HG03159 (cell line): ENCODE measurements at regions not wholly inside any gene's neighbourhood (a gene's known extent, or its start where the extent isn't known, plus 50 kb on each side); places are given as distances from the start of the nearest gene placed in this dataset.
"Not testable (repeated sequence)": the region's sequence is repeated elsewhere in the genome, so short reads cannot be mapped to it uniquely, and the experiment has no call there.

ENCODE experiments used
- ATAC-seq: cut with Tn5 transposase; IDR thresholded peaks from one replicate; pipeline ENCODE4 v1.9.1; 2021; ENCODE audit warnings: mild to moderate bottlenecking, moderate library complexity; ENCODE audit not compliant: unreplicated experiment

DNA sequence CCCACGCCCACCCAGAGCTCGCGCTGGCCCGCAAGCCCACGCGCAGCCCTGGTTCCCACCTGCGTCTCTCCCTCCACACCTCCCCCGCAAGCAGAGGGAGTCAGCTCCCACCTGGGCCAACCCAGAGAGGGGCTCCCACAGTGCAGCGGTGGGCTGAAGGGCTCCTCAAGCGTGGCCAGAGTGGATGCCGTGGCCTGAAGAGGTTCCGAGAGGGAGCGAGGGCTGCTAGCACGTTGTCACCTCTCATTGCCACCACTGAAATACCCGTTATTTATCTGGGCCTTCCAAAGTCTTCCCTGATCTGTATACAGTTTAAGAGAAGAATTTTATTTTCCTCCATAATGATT is 88.3 kb upstream of the MYLIP start:
- ATAC-seq: no peak

DNA sequence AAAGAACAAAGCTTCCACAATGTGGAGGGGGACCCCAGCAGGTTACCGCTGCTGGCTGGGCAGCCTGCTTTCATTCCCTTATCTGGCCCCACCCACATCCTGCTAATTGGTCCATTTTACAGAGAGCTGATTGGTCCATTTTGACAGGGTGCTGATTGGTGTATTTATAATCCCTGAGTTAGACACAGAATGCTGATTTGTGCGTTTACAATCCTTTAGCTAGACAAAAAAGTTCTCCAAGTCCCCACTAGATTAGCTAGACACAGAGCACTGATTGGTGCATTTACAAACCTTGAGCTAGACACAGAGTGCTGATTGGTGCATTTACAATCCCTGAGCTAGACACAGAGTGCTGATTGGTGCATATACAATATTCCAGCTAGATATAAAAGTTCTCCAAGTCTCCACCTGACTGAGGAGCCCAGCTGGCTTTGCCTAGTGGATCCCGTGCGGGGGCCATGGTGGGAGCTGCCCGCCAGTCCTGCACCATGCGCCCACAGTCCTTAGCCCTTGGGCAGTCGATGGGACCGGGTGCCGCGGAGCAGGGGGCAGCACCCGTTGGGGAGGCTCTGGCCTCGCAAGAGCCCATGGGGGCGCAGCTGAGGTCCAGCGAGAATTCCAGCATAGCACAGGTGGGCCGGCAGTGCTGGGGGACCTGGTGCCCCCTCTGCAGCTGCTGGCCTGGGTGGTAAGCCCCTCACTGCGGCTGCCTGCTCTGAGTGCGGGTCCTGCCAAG is 88.8 kb upstream of the MYLIP start:
- ATAC-seq: not testable (repeated sequence)

DNA sequence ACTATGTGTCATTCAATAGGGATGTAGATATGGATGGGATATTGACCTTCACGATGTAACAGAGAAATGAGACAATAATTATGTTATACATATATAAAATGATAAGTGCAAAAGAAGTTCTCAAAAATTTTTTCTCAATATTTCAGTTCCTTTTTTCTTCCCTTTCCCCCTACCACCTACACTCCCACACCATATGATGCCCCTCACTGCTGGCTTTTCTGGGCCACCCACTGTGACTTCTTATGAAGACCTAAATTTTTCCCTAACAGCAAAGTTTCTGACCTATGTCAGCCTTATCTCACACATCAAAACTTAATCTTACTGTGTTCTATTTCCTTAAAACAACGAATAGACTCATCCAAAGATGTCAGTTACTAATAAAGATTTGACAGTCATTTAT is 89.9 kb upstream of the MYLIP start:
- no peak for ATAC-seq

DNA sequence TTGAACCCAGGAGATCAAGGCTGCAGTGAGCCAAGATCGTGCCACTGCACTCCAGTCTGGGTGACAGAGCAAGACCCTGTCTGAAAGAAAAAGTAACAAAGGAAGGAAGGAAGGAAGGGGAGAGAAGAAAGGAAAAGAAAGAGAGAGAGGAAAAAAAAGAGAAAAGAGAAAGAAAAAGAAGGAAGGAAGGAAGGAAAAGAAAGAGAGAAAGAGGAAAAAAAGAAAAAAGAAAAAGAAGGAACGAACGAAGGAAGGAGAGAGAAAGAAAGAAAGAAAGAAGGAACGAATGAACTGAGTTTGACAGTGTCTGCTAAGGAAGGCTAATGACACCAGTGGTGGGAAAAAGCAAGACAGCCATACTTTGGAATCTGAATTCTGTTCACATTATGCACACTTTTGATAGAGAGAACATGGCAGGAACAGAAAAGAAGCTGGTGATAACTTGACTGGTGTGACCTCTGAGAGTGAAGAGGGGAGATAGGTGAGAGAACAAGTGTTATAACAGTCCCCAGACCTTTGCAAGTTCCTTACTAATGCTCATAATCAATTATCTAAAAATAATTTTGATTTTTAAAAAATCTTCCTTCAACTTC is 93.3 kb upstream of the MYLIP start:
- no peak for ATAC-seq

DNA sequence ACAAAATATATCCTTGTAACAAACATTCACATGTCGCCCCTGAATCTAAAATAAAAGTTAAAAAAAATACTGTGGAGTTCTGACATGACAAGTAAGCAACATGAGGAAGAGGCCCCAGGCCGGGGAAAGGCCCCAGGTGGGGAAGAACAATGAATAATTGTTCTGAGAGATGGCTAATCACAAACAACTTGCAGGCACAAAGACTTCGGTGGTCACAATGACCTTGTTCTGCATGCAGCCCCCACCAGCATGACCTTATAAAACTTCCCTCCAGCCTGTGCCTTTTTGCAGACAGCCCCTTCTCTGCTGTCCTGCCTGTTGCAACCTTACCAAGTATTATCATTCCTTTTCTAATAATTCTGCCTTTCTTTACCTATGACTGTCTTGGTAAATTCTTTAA is 95.7 kb upstream of the MYLIP start:
- ATAC-seq: no peak

DNA sequence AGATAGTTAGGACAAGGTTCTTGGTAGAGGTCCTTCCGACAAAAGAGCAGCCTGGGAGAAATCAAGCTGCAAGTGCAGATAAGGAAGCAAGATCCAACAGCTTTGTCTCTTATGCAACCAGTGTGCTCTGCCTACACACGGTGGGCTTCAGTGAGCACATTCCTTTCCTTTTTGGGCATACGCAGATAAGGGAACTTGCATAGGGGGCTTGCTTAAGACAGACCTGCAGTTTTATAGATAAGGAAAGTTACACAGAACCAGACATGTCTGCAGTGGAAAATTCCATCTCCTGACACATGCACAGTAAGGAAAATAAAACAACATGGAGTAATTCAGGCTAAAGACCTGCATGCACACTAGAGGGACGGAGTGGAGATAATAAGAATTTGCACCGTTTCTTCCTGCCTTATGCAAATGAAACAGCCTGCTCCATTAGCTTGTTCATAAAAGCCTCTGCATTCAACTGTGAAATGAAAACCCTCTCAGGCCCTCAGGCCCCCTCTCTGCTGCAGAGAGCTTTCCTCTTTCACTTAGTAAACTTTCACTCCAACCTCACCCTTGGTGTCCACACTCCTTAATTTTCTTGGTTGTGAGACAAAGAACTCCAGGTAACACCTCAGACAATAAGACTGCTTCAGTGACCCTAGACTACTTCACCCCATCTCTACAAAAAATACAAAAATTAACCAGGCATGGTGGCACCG is 97.5 kb upstream of the MYLIP start:
- no peak for ATAC-seq

DNA sequence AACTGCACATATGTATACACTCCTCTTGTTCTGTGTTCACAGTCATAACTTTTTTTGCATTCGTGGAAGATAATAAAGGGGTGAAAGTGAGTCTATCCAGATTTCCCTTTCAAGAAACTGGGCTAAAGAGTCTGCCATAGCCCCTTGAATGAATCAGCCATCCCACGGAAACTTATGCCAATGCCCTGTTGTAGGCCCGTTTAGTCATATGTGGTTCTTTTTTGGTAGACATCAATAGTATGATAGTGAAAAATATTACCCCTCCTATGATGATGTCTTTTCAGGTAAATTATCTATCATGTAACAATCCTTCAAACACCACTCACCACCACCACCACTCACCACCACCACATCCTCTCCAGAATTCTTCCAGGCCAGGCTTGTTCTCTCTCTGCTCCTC is 99.9 kb upstream of the MYLIP start:
- no peak for ATAC-seq

DNA sequence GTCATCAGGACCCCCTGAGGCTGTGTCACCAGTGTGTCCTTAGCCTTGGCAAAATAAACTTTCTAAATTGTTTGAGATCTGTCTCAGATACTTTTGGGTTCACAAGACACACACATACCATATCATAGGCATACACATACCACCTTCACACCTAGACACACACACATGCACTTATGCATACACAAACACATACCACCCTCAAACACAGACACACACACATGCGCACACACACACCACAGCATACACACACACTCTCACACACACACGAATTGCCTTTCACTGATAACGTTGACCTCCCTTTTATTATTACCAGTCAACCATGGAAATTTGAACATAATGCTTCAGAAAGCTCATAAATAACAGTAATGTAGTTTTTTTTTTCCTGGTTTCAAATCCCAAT is 108.6 kb upstream of the MYLIP start:
- no peak for ATAC-seq

DNA sequence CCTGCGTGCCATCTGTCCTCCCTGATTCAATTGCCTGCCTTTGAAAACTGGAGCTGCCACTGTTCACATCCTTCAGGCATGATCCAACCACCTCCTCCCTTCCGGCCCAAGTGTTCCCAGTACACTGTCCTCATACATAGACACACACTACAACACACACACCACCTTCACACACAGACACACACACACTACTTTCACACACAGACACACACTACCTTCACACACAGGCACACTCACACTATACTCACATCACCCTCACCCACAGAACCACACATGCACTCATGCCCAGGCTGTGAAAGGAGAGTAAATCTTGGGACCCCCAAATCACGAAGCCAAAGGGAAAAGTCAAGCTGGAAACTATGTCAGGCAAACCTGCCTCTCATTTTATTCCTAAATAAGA is 109.4 kb upstream of the MYLIP start:
- ATAC-seq: no peak

DNA sequence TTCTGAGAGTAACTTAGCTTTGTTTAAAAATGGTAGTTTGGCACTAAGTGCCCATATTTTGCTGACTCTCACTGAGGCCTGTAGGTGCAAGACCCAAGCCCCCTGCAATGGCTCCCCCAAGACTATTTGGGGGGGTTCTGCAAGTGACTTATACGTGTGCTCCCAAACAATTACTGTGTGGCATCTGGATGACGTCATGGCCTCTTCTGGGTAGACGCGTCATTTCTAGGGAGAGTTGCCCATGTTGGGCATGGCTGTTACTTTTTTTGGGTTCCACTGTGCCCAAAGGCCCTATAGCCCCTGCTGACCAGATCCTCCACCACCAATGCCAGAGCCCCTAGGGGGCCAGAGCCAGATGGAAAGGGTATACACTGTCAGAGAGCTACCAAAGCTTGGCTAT is 110.3 kb upstream of the MYLIP start:
- ATAC-seq: no peak

DNA sequence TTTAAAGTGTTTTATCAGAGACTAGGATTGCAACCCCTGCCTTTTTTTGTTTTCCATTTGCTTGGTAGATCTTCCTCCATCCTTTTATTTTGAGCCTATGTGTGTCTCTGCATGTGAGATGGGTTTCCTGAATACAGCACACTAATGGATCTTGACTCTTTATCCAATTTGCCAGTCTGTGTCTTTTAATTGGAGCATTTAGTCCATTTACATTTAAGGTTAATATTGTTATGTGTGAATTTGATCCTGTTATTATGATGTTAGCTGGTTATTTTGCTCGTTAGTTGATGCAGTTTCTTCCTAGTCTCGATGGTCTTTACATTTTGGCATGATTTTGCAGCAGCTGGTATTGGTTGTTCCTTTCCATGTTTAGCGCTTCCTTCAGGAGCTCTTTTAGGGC is 114.6 kb upstream of the MYLIP start:
- ATAC-seq: not testable (repeated sequence)

DNA sequence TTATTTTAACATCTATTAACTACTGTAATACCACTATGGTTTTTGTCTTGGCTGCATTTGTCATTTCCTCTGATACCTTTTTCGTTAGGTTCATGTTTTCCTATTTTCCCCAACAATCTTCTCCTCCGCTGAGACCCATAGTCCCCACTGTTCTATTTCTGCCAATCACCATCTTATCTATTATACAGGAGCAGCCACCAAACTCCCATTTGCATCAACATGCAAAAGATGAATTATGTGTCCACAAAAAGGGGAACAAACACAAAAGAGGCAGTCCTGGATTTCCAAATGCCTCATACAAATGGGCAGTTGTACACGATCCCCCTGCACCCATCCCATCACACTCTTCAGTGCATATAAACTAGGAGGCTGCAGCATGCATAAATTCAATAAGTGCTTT is 121.7 kb upstream of the MYLIP start:
- ATAC-seq: no peak

DNA sequence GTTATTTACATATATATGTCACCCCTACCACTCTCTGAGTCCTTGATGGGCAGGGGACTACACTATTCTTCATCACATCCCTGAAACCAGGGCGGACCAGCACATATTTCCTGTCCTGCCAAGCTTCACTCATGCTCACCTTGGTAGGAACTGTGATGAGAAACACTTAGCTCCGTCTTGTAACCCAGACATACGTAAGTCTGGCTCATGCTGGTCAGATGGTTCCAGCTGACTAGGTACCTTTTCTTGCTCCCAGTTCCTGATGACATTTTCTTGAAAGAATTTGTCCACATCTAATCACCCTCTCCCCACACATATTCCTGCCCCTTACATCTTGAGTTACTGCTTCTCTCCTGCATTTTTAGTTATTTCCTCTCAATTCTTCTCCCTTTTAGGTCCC is 122.2 kb upstream of the MYLIP start:
- ATAC-seq: no peak

DNA sequence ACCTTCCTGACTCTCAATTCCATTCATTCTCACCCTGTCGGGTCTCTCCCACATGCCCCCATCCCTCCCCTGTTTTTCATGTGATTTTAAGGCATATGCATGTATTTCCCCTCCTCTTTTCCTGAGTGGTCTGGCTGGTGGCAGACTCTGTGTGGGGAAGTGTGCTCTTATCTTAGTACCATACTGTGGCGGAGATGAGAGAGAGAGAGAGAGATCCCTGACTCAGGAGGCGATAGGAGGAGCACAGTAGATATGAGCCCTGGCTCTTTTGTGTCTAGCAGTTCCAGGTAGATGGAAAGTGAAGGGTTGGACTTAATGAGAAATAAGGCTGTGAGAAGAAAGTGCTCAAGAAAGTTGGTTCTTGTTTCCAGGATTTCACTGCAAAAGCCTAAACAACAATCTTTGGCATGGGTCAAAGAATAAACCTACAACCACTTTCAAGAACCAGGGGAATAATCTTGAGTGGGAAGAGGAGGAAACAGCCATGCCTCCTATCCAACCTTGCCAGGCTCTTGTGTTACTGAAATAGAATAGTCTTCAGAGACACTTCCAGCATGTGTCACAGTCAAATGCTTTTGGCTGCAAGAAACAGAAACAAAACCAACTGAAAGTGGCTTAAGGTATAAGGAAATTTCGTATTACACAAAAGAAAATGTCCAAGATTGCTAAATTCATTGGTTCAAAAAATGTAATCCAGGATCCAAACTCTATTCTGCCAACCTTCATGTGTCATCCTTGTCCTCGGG is 123.8 kb upstream of the MYLIP start:
- no peak for ATAC-seq

DNA sequence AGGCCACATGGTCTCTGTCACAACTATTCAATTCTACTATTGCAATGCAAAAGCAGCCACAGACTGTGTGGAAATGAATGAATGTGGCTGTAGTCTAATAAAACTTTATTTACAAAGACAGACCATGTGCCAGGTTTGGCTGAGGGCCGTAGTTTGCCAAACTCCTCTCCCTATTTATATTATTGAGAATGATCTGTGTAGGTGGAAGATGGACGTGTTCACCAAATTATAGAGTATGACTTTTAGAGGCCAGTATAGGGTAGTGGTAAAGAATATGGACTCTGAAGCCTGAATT is 125.7 kb upstream of the MYLIP start:
- ATAC-seq: no peak

DNA sequence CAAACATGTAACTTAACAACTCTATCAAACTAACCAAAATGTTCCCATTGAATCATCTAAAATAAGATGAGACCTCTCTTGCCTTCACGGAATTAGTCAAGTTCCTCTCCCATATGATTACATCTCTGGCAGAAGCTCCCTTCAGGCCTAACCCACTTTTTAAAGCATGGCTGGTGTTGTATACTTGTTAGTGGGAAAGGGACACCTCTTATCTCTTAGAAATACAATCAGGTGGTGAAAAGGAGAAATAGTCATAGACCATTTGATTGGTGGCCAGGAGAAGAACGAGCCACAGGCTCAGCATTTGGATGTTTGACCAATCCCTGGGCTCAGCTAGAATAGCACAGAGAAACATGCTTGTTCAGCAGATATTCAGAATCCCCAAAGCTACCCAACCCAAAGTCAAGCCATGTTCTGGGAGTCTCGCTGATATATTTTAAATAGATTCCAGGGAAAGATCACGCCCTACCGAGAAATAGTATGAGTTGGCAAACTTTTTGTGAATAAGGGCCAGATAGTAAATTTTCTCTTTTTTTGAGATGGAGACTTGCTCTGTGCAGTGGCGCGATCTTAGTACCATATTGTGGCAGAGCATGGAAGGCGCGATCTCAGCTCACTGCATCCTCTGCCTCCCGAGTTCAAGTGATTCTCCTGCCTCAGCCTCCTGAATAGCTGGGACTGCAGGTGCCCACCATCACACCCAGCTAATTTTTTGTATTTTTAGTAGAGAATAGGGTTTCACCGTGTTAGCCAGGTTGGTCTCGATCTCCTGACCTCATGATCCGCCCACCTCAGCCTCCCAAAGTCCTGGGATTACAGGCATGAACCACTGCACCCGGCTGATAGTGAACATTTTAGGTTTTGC is 126.3 kb upstream of the MYLIP start:
- no peak for ATAC-seq

DNA sequence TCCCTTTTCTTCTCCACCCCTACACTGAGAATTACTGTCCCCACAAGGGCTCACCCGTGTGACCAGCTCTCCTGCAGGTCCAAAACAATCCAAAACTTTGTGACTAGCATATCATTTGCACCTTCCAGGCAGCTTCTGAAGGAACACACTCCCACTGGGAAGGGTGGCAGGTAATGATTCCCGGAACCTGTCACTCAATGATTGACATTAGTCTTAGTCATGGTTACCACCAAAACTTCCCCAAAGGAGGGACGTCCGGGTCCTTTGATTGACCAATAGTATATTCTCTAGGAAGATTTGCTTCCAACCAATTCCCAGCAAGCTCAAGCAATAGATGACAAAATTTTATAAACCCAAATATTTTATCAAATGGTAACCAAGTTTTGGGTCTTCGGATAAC is 127.7 kb upstream of the MYLIP start:
- ATAC-seq: no peak

DNA sequence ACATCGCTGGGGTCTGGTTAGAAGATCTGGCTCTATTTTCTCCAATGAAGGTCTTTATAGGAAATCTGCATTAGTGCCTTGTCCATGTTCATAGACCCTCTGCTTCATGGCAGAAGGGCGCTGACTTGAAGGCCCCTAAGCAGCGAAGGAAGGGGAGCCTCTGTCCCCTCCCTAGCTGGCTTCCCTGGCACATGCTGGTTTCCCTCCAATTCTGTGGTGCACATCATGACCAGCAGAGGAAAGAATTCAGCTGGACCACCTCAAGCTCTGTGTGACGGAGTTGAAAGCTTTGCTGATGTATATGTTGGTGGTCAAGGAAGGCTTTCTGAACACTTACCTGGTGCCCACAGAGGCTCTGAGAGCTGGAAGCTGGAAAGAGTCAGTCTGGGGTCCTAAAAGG is 129.7 kb upstream of the MYLIP start:
- ATAC-seq: no peak

DNA sequence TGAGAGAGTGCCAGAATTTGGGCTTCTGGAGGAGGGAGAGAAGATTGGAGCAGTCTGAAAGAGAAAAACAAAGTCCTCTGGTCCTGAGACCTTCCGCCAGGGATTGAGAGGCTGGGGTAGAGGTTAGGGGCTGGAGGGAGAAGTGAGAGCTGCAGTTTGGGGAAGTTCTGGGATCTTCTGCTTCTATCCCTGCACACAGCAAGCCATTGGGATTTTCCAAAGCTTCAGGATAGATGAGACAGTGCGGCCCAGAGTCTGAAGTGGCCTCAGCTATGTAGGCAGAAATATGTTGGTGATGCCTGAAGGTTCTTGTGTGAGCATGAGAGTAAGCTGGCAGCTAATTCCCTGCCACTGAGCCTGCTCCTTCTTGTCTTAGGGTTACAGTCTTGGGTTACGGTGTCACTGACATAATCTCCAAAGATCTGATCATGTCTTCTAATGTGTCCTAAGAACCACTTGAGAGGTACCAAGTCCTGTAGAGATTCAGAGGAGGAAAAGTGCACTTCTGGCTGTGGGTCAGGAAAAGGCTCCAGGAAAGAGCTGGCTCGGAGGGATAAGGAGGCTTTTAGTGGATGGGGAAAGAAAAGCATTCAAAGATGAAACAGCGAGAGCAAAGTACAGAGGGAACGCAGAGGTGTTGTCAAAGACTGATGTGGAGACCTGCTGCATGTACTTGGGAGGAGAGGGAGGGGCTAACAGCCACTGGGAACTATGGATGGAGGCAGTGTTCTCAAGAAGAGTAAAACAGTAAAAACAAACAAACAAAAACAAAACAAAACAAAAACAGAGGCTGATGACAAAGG is 131.1 kb upstream of the MYLIP start:
- no peak for ATAC-seq

DNA sequence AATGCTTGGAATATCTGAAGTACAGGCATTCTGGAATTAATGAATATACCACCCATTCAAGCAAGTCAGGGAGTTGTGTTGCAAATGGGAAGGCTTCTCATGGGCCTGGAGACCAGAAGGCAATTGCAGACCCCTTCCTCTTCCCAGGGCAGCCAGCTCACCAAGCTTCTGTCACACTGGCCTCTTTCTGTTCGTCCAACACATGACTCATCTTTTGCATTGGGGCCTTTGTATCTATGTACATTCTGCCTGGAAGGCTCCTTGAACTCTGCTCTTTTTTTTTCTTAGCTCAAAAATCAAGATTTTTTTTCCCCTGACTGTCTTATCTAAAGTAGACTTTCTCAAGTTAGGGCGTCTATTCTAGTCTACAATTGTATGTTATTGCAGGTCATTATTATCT is 132.9 kb upstream of the MYLIP start:
- no peak for ATAC-seq
